Dermis microvascular lymphatic vessel endothelial cell (primary cell): ENCODE measurements at regions not wholly inside any gene's neighbourhood (a gene's known extent, or its start where the extent isn't known, plus 50 kb on each side); places are given as distances from the start of the nearest gene placed in this dataset.
A peak's percentile ranks its signal among the peaks of the same experiment; 100 is the strongest.

Experiments used
- DNase-seq, 2 donors: peaks; one replicate each; pipeline versions ENCODE4 v3.0.0 to v3.0.0-alpha.2; 2010; ENCODE audit warnings: low read depth in 2 of 2

GRCh38 chrX:134718105-134718965 lies 60.1 kb upstream of the PLAC1 start:
- peak in 1 of 2 donors; percentile 89 for DNase-seq

- no peak for DNase-seq
Measured at GRCh38 chrX:134717698-134718097, 59.4 kb upstream of the PLAC1 start.

GRCh38 chrX:134716620-134717012 lies 58.3 kb upstream of the PLAC1 start:
- no peak for DNase-seq

GRCh38 chrX:134715930-134716619 lies 57.8 kb upstream of the PLAC1 start:
- peak in 1 of 2 donors; percentile 65 for DNase-seq

- DNase-seq: no peak
Measured at GRCh38 chrX:134714633-134715110, 56.4 kb upstream of the PLAC1 start.

DNA sequence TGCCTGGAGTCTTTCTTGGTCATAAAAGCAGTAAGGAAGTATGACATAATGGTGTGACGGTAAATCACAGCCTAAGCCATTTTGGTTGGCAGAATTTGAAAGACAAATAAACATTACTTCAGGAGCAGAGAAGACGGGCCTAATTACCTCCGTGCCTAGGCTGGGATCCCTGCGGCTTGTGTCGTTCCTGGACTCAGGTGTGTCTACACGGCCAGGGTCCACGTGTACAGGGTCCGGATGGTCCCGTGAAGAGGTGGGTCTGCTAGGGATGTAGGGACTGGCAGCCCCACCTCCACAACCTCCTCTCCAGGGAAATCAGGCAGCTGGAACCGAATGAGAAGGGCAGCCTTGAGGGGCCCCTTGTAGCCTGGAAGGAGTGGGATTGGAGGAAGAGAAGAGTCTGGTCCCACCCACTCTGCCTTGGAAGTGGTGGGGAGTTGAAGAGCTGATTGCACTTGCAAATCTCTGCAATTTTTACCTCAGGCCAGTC lies 55.4 kb upstream of the PLAC1 start:
- no peak for DNase-seq

DNA sequence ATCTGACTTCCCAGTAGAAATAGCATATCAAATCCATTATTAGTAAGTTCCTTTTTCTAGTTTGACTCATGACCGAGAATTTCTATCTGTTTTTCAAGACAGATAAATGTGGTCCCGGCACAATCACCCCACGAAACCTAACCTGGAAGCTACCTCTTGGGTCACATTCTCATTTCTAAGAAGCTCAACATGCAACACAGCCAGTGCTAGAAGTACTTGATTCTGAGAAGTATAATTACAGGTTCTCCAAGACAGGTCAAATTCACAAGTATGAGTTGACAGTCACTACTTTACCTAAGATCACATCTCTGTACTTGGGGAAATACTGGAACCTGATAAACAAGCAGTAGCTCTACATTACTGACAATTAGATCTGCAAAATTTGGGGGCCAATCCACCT lies 54.0 kb upstream of the PLAC1 start:
- no peak for DNase-seq

GRCh38 chrX:134711135-134711921 lies 53.1 kb upstream of the PLAC1 start:
- DNase-seq: no peak
